Heart right ventricle (tissue), 16 donors: ENCODE measurements at regions not wholly inside any gene's neighbourhood (a gene's known extent, or its start where the extent isn't known, plus 50 kb on each side); places are given as distances from the start of the nearest gene placed in this dataset.

Experiments
- ATAC-seq, 8 donors: fragments of 200-7000 bp; cut with Tn5 transposase; one replicate each; pipeline ENCODE4 v1.9.1; 2020; ENCODE audit warnings: mild to moderate bottlenecking in 8 of 8, moderate library complexity in 8 of 8, moderate number of reproducible peaks in 1 of 8
- DNase-seq, 2 donors: peaks; one replicate each; pipeline ENCODE4 v3.0.0-alpha.2; 2020
- H3K27ac ChIP-seq, 10 donors: fragments of 200-600 bp; sonication (generic) in 2 of 10; one replicate each; pipeline versions ENCODE4 v1.5.0 to v1.8.0; 2020 to 2022; ENCODE audit warnings: mild to moderate bottlenecking in 3 of 10
- H3K27me3 ChIP-seq, 7 donors: fragments of 200-600 bp; one replicate each; pipeline ENCODE4 v1.8.0; 2021 to 2022; ENCODE audit warnings: mild to moderate bottlenecking in 2 of 7
- H3K36me3 ChIP-seq, 9 donors: fragments of 200-600 bp; sonication (generic) in 1 of 9; one replicate each; pipeline versions ENCODE4 v1.5.0 to v1.8.0; 2020 to 2022; ENCODE audit warnings: mild to moderate bottlenecking in 2 of 9
- H3K4me1 ChIP-seq, 9 donors: fragments of 200-600 bp; sonication (generic) in 1 of 9; one replicate each; pipeline versions ENCODE4 v1.5.0 to v1.8.0; 2020 to 2022; ENCODE audit warnings: mild to moderate bottlenecking in 4 of 9
- H3K4me3 ChIP-seq, 10 donors: fragments of 200-600 bp; sonication (generic) in 2 of 10; one replicate each; pipeline versions ENCODE4 v1.5.0 to v1.8.0; 2020 to 2022; ENCODE audit warnings: mild to moderate bottlenecking in 7 of 10, moderate library complexity in 2 of 10
- H3K9me3 ChIP-seq, 11 donors: fragments of 200-600 bp in 10 of 11; sonication (generic) in 2 of 11; one replicate each; pipeline versions ENCODE4 v1.5.0 to v1.8.0; 2013 to 2022; ENCODE audit warnings: mild to moderate bottlenecking in 2 of 11, control low read depth in 1 of 11, moderate library complexity in 1 of 11
- CTCF ChIP-seq, 9 donors: fragments of 200-600 bp; sonication (generic) in 2 of 9; IDR thresholded peaks; one replicate each; pipeline versions ENCODE4 v1.5.0 to v1.8.0; 2021 to 2022; ENCODE audit warnings: antibody characterized with exemption in 9 of 9, mild to moderate bottlenecking in 5 of 9, moderate library complexity in 1 of 9
- WGBS, 2 donors: extraction: QIAGEN DNeasy Blood & Tissue Kit; methylation state at CpG; one replicate each; pipeline ENCODE4 v1.1.7; 2013; ENCODE audit warnings: inconsistent platforms in 1 of 2; 5-methylcytosine and 5-hydroxymethylcytosine counted together
- intact Hi-C, 10 donors: fragments of 100-400 bp; cut with DNase I; formaldehyde crosslinking; loops; one replicate each; pipeline versions ENCODE4 v1.11.1 to v1.14.2; 2022
- donor health status: Arrhythmogenic right ventricular cardiomyopathy.
- donor health status: ischemic (EF 13 %, LVEDD 7.1; RV severe dilation, severe dysfunction).
- donor health status: healthy with polysubstance abuse.
- donor health status: DM: no; HTN: yes; CAD: no.
- donor health status: DM: no; HTN: no; CAD: no.
- donor health status: ischemic (EF 25% LVEDD 6.9; RV normal size, moderate dysfunction).
- donor health status: ischemic (EF 25% LVEDD 5.7; RV mildly dilated, moderate dysfunction).
- donor health status: healthy.
- donor health status: DM: yes; HTN: yes; CAD: no.
- donor health status: Ischemic cardiomyopathy.
- donor health status: ischemic (EF 35%, LVEDD 5.7; RV mildly dilated, moderate dysfunction).
- donor health status: nonischemic (EF 11% LVEDD 7.7; RV severe dilation, severe dysfunction).
- donor health status: DM: yes; HTN: yes; CAD: no.
- donor health status: PGD.
- donor health status: ischemic (EF 29% LVEDD 5.4; RV normal size, mild dysfunction).
- donor health status: nonischemic (EF 23%, LVEDD 6.1; RV moderate dilation, normal function).

DNA sequence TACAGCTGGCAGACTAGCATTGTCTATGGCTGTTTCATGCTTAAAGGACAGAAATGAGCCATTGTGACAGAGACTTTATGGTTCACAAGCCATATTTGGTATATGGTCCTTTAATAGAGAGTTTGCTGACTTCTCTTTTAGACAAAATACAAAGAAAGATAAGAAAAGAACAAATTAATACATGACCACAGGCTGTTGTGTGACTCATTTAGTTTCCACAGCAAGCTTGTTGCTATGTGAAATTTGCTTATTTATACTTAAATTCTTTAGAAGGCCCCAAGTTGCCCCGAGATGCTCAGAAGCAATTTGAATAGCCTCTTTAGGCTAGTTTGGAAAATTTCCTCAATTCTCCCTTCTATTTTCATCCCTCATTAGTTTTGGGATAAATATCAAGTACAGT, 315.3 kb upstream of the RPS23 start:
- Histone ChIP-seq H3K27ac (no peak overlapping the region), H3K36me3 (no peaks in the 10 kb centered on the region), H3K9me3 (peaks cover 0 to 14% (median 0%) of the 10 kb centered on the region in 11 donors), H3K4me1 (no peaks in the 10 kb centered on the region), H3K27me3 (no peaks in the 10 kb centered on the region), H3K4me3 (no peak overlapping the region)
- TF ChIP-seq CTCF (IDR thresholded peaks at IDR 0.05), result no peak
- WGBS, 2 donors, result 69 to 70% methylated on average over 1 of the region's 1 CpG
- ATAC-seq (no peak), DNase-seq (no peak)
- intact Hi-C loops, result no loop called here

- Histone ChIP-seq H3K4me1 (no peaks in the 10 kb centered on the region), H3K4me3 (no peak overlapping the region), H3K36me3 (no peaks in the 10 kb centered on the region), H3K27ac (no peak overlapping the region), H3K9me3 (peaks cover 0 to 14% (median 0%) of the 10 kb centered on the region in 11 donors), H3K27me3 (no peaks in the 10 kb centered on the region)
- intact Hi-C loops, result no loop called here
- no peak for ATAC-seq
- no peak for DNase-seq
- TF ChIP-seq CTCF (IDR thresholded peaks at IDR 0.05), result no peak
These were observed 312.9 kb upstream of the RPS23 start for GRCh38 chr5:82591021-82591515.

DNA sequence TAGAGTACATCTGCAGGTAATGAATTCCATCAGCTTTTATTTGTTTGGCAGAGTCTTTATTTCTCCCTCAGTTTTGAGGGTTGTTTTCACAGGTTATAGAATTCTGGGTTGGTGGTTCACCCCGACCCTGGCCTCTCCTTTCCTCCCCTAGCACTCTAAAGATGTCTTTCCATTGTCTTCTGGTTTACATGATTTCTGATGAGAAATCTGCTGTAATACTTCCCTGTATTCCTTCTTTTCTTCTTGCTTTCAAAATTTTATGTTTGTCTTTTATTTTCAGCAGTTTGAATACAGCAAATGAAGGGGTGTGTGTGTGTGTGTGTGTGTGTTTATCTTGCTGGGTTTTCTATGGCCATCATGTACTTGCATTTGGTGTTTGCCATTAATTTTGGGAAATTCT, 312.0 kb upstream of the RPS23 start:
- intact Hi-C loops, result no loop called here
- H3K4me1 ChIP-seq, result no peaks in the 10 kb centered on the region
- H3K27ac ChIP-seq, result no peak overlapping the region
- DNase-seq, result no peak
- ATAC-seq, result no peak
- H3K27me3 ChIP-seq, result no peaks in the 10 kb centered on the region
- H3K9me3 ChIP-seq, result peaks cover 0 to 14% (median 0%) of the 10 kb centered on the region in 11 donors
- 79 to 85% methylated on average over 1 of the region's 1 CpG for WGBS, 2 donors
- H3K4me3 ChIP-seq, result no peak overlapping the region
- no peak for TF ChIP-seq CTCF (IDR thresholded peaks at IDR 0.05)
- no peaks in the 10 kb centered on the region for H3K36me3 ChIP-seq

- ATAC-seq (peak in 1 of 8 donors; percentile 27), DNase-seq (no peak)
- H3K27ac ChIP-seq, result peak overlapping the region in 1 of 10 donors; percentile 48
- WGBS, 2 donors, result 67 to 81% methylated on average over 3 of the region's 3 CpGs
- no peak overlapping the region for H3K4me3 ChIP-seq
- H3K27me3 ChIP-seq, result no peaks in the 10 kb centered on the region
- TF ChIP-seq CTCF (IDR thresholded peaks at IDR 0.05), result no peak
- H3K4me1 ChIP-seq, result no peaks in the 10 kb centered on the region
- peaks cover 0 to 28% (median 0%) of the 10 kb centered on the region in 11 donors for H3K9me3 ChIP-seq
- intact Hi-C loops, result no loop called here
- H3K36me3 ChIP-seq, result no peaks in the 10 kb centered on the region
These were observed 308.6 kb upstream of the RPS23 start for GRCh38 chr5:82586661-82587310.
